Coronary artery (tissue), 2 donors: ENCODE measurements at regions not wholly inside any gene's neighbourhood (a gene's known extent, or its start where the extent isn't known, plus 50 kb on each side); places are given as distances from the start of the nearest gene placed in this dataset.

Experiments
- DNase-seq: peaks from one replicate; pipeline ENCODE4 v3.0.0-alpha.2; 2017; ENCODE audit warnings: low spot score
- H3K27ac ChIP-seq, 2 donors: fragments of 200-600 bp; sonication (generic); one replicate each; pipeline ENCODE4 v1.5.1; 2016 to 2019
- H3K4me3 ChIP-seq: fragments of 200-600 bp; sonication (generic); 2 replicates; pipeline ENCODE4 v1.5.1; 2016; ENCODE audit warnings: mild to moderate bottlenecking, moderate library complexity
- CTCF ChIP-seq: fragments of 200-600 bp; sonication (generic); IDR thresholded peaks from one replicate; pipeline ENCODE4 v1.5.1; 2019; ENCODE audit warnings: antibody characterized with exemption

GRCh38 chr3:115381931-115382330 is 234.8 kb upstream of the ZBTB20 start:
- H3K27ac ChIP-seq = no peak overlapping the region
- DNase-seq = no peak
- no peak for TF ChIP-seq CTCF
- no peak overlapping the region for H3K4me3 ChIP-seq

- no peak overlapping the region for H3K4me3 ChIP-seq
- no peak overlapping the region for H3K27ac ChIP-seq
- no peak for TF ChIP-seq CTCF
- no peak for DNase-seq
Measured at GRCh38 chr3:115384381-115384780, 237.3 kb upstream of the ZBTB20 start.

- no peak overlapping the region for H3K4me3 ChIP-seq
- H3K27ac ChIP-seq = no peak overlapping the region
- DNase-seq = no peak
- no peak for TF ChIP-seq CTCF
Measured at GRCh38 chr3:115385774-115386730, 237.3 kb upstream of the GAP43 start.

GRCh38 chr3:115388166-115388565 is 235.1 kb upstream of the GAP43 start:
- TF ChIP-seq CTCF = no peak
- Histone ChIP-seq H3K4me3 (no peak overlapping the region), H3K27ac (peak overlapping the region in 1 of 2 donors; percentile 42)
- no peak for DNase-seq

GRCh38 chr3:115388811-115389210 is 234.5 kb upstream of the GAP43 start:
- DNase-seq = no peak
- Histone ChIP-seq H3K27ac (peak overlapping the region in 1 of 2 donors; percentile 42), H3K4me3 (no peak overlapping the region)
- no peak for TF ChIP-seq CTCF

- Histone ChIP-seq H3K4me3 (no peak overlapping the region), H3K27ac (no peak overlapping the region)
- DNase-seq = no peak
- TF ChIP-seq CTCF = no peak
Measured at GRCh38 chr3:115396801-115397200, 226.5 kb upstream of the GAP43 start.

GRCh38 chr3:115397433-115397832 is 225.9 kb upstream of the GAP43 start:
- TF ChIP-seq CTCF = no peak
- no peak for DNase-seq
- Histone ChIP-seq H3K27ac (no peak overlapping the region), H3K4me3 (no peak overlapping the region)
